Liver (tissue), 3 donors: ENCODE measurements at regions not wholly inside any gene's neighbourhood (a gene's known extent, or its start where the extent isn't known, plus 50 kb on each side); places are given as distances from the start of the nearest gene placed in this dataset.

Source experiments
- ATF3 ChIP-seq: IDR thresholded peaks from 2 replicates; pipeline ENCODE4 v1.6.1; 2016; ENCODE audit warnings: antibody characterized with exemption
- CTCF ChIP-seq: fragments of 150-350 bp; IDR thresholded peaks from 2 replicates; pipeline ENCODE4 v1.5.1; 2017; ENCODE audit warnings: improper control_type of control experiment, low read depth, low read length; ENCODE audit not compliant: missing input control
- EGR1 ChIP-seq, 2 donors: IDR thresholded peaks; 2 replicates each; pipeline ENCODE4 v1.6.1; 2016 to 2018; ENCODE audit warnings: antibody characterized with exemption in 2 of 2, low read depth in 2 of 2
- FOXA1 ChIP-seq: IDR thresholded peaks from 2 replicates; pipeline ENCODE4 v1.6.1; 2016; ENCODE audit warnings: antibody characterized with exemption
- HNF4G ChIP-seq: IDR thresholded peaks from 2 replicates; pipeline ENCODE4 v1.6.1; 2016; ENCODE audit warnings: antibody characterized with exemption
- JUND ChIP-seq, 2 donors: IDR thresholded peaks; 2 replicates each; pipeline ENCODE4 v1.6.1; 2016; ENCODE audit warnings: antibody characterized with exemption in 2 of 2
- MAX ChIP-seq: IDR thresholded peaks from 2 replicates; pipeline ENCODE4 v1.6.1; 2016; ENCODE audit warnings: antibody characterized with exemption
- RAD21 ChIP-seq, 2 donors: IDR thresholded peaks; 2 replicates each; pipeline ENCODE4 v1.6.1; 2016; ENCODE audit warnings: antibody characterized with exemption in 2 of 2, mild to moderate bottlenecking in 2 of 2
- REST ChIP-seq: IDR thresholded peaks from 2 replicates; pipeline ENCODE4 v1.6.1; 2016; ENCODE audit warnings: antibody characterized with exemption, mild to moderate bottlenecking
- RXRA ChIP-seq, 2 donors: IDR thresholded peaks; 2 replicates each; pipeline ENCODE4 v1.6.1; 2017 to 2018; ENCODE audit warnings: antibody characterized with exemption in 2 of 2, mild to moderate bottlenecking in 1 of 2
- SP1 ChIP-seq: IDR thresholded peaks from 2 replicates; pipeline ENCODE4 v1.6.1; 2018; ENCODE audit warnings: antibody characterized with exemption, mild to moderate bottlenecking
- TAF1 ChIP-seq: conservative IDR thresholded peaks from 2 replicates; pipeline ENCODE4 v1.6.1; 2016; ENCODE audit warnings: antibody characterized with exemption, mild to moderate bottlenecking
- YY1 ChIP-seq: IDR thresholded peaks from 2 replicates; pipeline ENCODE4 v1.6.1; 2016; ENCODE audit warnings: antibody characterized with exemption, mild to moderate bottlenecking
- donor health status: healthy.
- donor health status: healthy.

- TF ChIP-seq REST (no peak), SP1 (no peak), CTCF (no peak), ATF3 (no peak), RAD21 (IDR thresholded peaks at IDR 0.05) (no peak), YY1 (no peak), EGR1 (IDR thresholded peaks at IDR 0.05; ENCODE audit: low read depth in 2 of 2) (no peak), FOXA1 (no peak), MAX (no peak), RXRA (IDR thresholded peaks at IDR 0.05) (no peak), TAF1 (no peak), HNF4G (no peak), JUND (IDR thresholded peaks at IDR 0.05) (no peak)
Observed at GRCh38 chr11:15577519-15577918, 462.8 kb downstream of the INSC start.
